HepG2 (cell line): ENCODE measurements at regions not wholly inside any gene's neighbourhood (a gene's known extent, or its start where the extent isn't known, plus 50 kb on each side); places are given as distances from the start of the nearest gene placed in this dataset.

Experiments used
- ATAC-seq: fragments of 200-7000 bp; cut with Tn5 transposase; 3 replicates; pipeline ENCODE4 v1.9.1; 2020; ENCODE audit warnings: mild to moderate bottlenecking, moderate library complexity
- BruUV-seq: library from RNA; stranded (reverse); fragments of 400-500 nt; replicated peaks from 2 replicates; lab custom pipeline; 2021; lab: Mats Ljungman, UMichigan
- CTCF ChIA-PET: fragments of 300-600 bp; formaldehyde crosslinking; extraction: SDS; loops from one replicate; lab custom pipeline; 2021; ENCODE audit warnings: low total read pairs, inconsistent platforms, low intra/inter-chr PET ratio; lab: Yijun Ruan, JAX
- POLR2A ChIA-PET: fragments of 350-600 bp; sonication (Branson Sonifier 250); formaldehyde crosslinking; loops from one replicate; lab custom pipeline; 2020; ENCODE audit warnings: antibody characterized with exemption, inconsistent platforms; lab: Yijun Ruan, JAX
- DNase-seq: peaks from one replicate; pipeline ENCODE4 v3.0.0-alpha.2; 2015; ENCODE audit warnings: low spot score
- FAIRE-seq: peaks from 3 replicates; lab custom pipeline; 2011; peaks lifted over from hg19 to GRCh38; lab: Jason Lieb, UNC
- H2AFZ ChIP-seq: one replicate; pipeline ENCODE4 v1.6.1; 2011; ENCODE audit warnings: low read length, inconsistent platforms
- H3K27ac ChIP-seq: fragments of 300-600 bp; 3 replicates; pipeline ENCODE4 v1.8.0; 2011; ENCODE audit warnings: mixed run types, mild to moderate bottlenecking, mixed read lengths, low read length, inconsistent platforms; ENCODE audit not compliant: insufficient read depth; ENCODE audit errors: extremely low read length
- H3K27me3 ChIP-seq, 2 experiments: fragments of 200-600 bp in 1 of 2; 2 replicates in 1 of 2; 3 replicates in 1 of 2; pipeline versions ENCODE4 v1.6.0 to v1.8.0; 2011; ENCODE audit warnings: low read length in 2 of 2, mild to moderate bottlenecking in 2 of 2, moderate library complexity in 2 of 2, inconsistent platforms in 1 of 2; ENCODE audit not compliant: insufficient read depth in 2 of 2, control insufficient read depth in 1 of 2
- H3K36me3 ChIP-seq, 2 experiments: fragments of 200-600 bp in 1 of 2; replicated peaks in 1 of 2; 2 replicates in 1 of 2; 3 replicates in 1 of 2; pipeline versions ENCODE4 v1.5.1 to v1.8.0; 2011; ENCODE audit warnings: low read length in 2 of 2, inconsistent platforms in 1 of 2; ENCODE audit not compliant: insufficient read depth in 2 of 2, control insufficient read depth in 1 of 2
- H3K4me1 ChIP-seq: 2 replicates; pipeline ENCODE4 v1.5.1; 2012; ENCODE audit warnings: low read length, inconsistent platforms; ENCODE audit not compliant: insufficient read depth
- H3K4me2 ChIP-seq: 2 replicates; pipeline ENCODE4 v1.6.0; 2011; ENCODE audit warnings: low read depth, low read length, inconsistent platforms
- H3K4me3 ChIP-seq, 3 experiments: fragments of 200-600 bp in 1 of 3; sonication (generic), shearing (Covaris generic) in 1 of 3; replicated peaks in 1 of 3; 2 replicates each; pipeline ENCODE4 v1.5.1; 2011 to 2016; ENCODE audit warnings: low read length in 3 of 3, inconsistent platforms in 2 of 3, low read depth in 2 of 3, mild to moderate bottlenecking in 2 of 3, control low read depth in 1 of 3, mixed read lengths in 1 of 3; ENCODE audit not compliant: insufficient read depth in 1 of 3
- H3K79me2 ChIP-seq: one replicate; pipeline ENCODE4 v1.6.1; 2011; ENCODE audit warnings: low read length, inconsistent platforms; ENCODE audit not compliant: insufficient read depth
- H3K9ac ChIP-seq: 2 replicates; pipeline ENCODE4 v1.6.0; 2011; ENCODE audit warnings: mild to moderate bottlenecking, low read depth, low read length, inconsistent platforms; ENCODE audit not compliant: insufficient read depth
- H3K9me3 ChIP-seq: 2 replicates; pipeline ENCODE4 v1.5.1; 2012; ENCODE audit warnings: mild to moderate bottlenecking, low read length
- H4K20me1 ChIP-seq: 2 replicates; pipeline ENCODE4 v1.6.0; 2011; ENCODE audit warnings: inconsistent platforms, mild to moderate bottlenecking, low read length, moderate library complexity; ENCODE audit not compliant: insufficient read depth
- ARNTL ChIP-seq: sonication (generic); formaldehyde crosslinking; IDR thresholded peaks from 2 replicates; pipeline ENCODE4 v1.4.0; 2020; ENCODE audit warnings: mild to moderate bottlenecking, missing genetic modification reagents
- DBP ChIP-seq: sonication (generic); formaldehyde crosslinking; IDR thresholded peaks from 2 replicates; pipeline ENCODE4 v1.4.0; 2020; ENCODE audit warnings: missing genetic modification reagents; ENCODE audit errors: not compliant biosample characterization
- HMG20B ChIP-seq: conservative IDR thresholded peaks from 2 replicates; pipeline ENCODE4 v1.6.1; 2016; ENCODE audit warnings: missing genetic modification reagents, missing compliant biosample characterization
- IKZF1 ChIP-seq: fragments of 450-650 bp; IDR thresholded peaks from 2 replicates; pipeline ENCODE4 v1.7.1; 2016
- TFAP4 ChIP-seq: sonication (generic); IDR thresholded peaks from 2 replicates; pipeline ENCODE4 v1.6.1; 2016; ENCODE audit warnings: low read depth, borderline replicate concordance
- ZNF549 ChIP-seq: sonication (generic); formaldehyde crosslinking; IDR thresholded peaks from 2 replicates; pipeline ENCODE4 v1.5.0; 2020; ENCODE audit warnings: missing genetic modification reagents
- ZNF691 ChIP-seq: sonication (generic); formaldehyde crosslinking; IDR thresholded peaks from 2 replicates; pipeline ENCODE4 v1.4.0; 2020; ENCODE audit warnings: missing genetic modification reagents, low read depth, mild to moderate bottlenecking, borderline replicate concordance
- ZNF709 ChIP-seq: sonication (generic); formaldehyde crosslinking; IDR thresholded peaks from 2 replicates; pipeline ENCODE4 v1.5.0; 2020; ENCODE audit warnings: mild to moderate bottlenecking, missing genetic modification reagents
- WGBS: methylation state at CpG from one replicate; pipeline ENCODE4 v1.1.6; 2017; ENCODE audit warnings: low lambda C conversion rate; 5-methylcytosine and 5-hydroxymethylcytosine counted together
- in situ Hi-C: cut with HindIII; loops from 2 replicates; pipeline ENCODE4 v1.10.0; 2017; ENCODE audit warnings: low pct_unique_long_range_greater_than_20kb; ENCODE audit not compliant: extremely low pct_ligation_motif_present
- intact Hi-C: fragments of 100-400 bp; cut with micrococcal nuclease; formaldehyde crosslinking; loops from one replicate; pipeline ENCODE4 v1.10.0; 2022; ENCODE audit not compliant: unreplicated experiment

GRCh38 chr16:72243621-72244020, 71.7 kb upstream of the PMFBP1 start:
- H3K79me2 ChIP-seq: no peaks in the 10 kb centered on the region
- 86% methylated on average over 5 of the region's 5 CpGs for WGBS
- H3K27ac ChIP-seq: no peak overlapping the region
- intact Hi-C loops: no loop called here
- in situ Hi-C loops: loop anchor here (5.0 kb wide), 1 partner anchor 224 kb away; no protein-coding TSS in a partner anchor
- no peak for DNase-seq
- BruUV-seq: no TSS peak
- H3K9me3 ChIP-seq: no peaks in the 10 kb centered on the region
- H3K4me3 ChIP-seq: no peak overlapping the region
- no peak overlapping the region for H3K9ac ChIP-seq
- TF ChIP-seq ZNF709 (CRISPR knock-in tag) (no peak), ZNF549 (CRISPR knock-in tag) (no peak), IKZF1 (no peak), DBP (CRISPR knock-in tag) (no peak), ARNTL (CRISPR knock-in tag) (no peak), HMG20B (CRISPR knock-in tag) (no peak)
- TF ChIP-seq, all 625 proteins: peak for 0
- Histone ChIP-seq H3K36me3 (no peaks in the 10 kb centered on the region), H3K4me2 (no peak overlapping the region), H2AFZ (no peak overlapping the region), H3K27me3 (no peaks in the 10 kb centered on the region), H3K4me1 (no peaks in the 10 kb centered on the region), H4K20me1 (no peaks in the 10 kb centered on the region)
- ChIA-PET CTCF (no interaction called here), POLR2A (no interaction called here)
- no peak for ATAC-seq
- no peak for FAIRE-seq

- ChIA-PET CTCF (interaction anchor here (2.0 kb wide), 1 partner anchor 225 kb away, joined by 42 read pairs; no protein-coding TSS in a partner anchor), POLR2A (no interaction called here)
- H3K4me2 ChIP-seq: no peak overlapping the region
- no peak for ATAC-seq
- H3K36me3 ChIP-seq: no peaks in the 10 kb centered on the region
- H3K27me3 ChIP-seq: no peaks in the 10 kb centered on the region
- H3K4me3 ChIP-seq: no peak overlapping the region
- H3K79me2 ChIP-seq: no peaks in the 10 kb centered on the region
- 93% methylated on average over 4 of the region's 4 CpGs for WGBS
- no peak overlapping the region for H3K9ac ChIP-seq
- H4K20me1 ChIP-seq: no peaks in the 10 kb centered on the region
- FAIRE-seq: no peak
- H2AFZ ChIP-seq: no peak overlapping the region
- intact Hi-C loops: loop anchor here (1.0 kb wide), 2 partner anchors 158 to 225 kb away; no protein-coding TSS in a partner anchor
- in situ Hi-C loops: loop anchor here (5.0 kb wide), 1 partner anchor 225 kb away; no protein-coding TSS in a partner anchor
- no peak overlapping the region for H3K27ac ChIP-seq
- no peaks in the 10 kb centered on the region for H3K4me1 ChIP-seq
- BruUV-seq: no TSS peak
- DNase-seq: no peak
- no peaks in the 10 kb centered on the region for H3K9me3 ChIP-seq
- TF ChIP-seq TFAP4 (no peak), ZNF691 (no peak)
Observed at GRCh38 chr16:72242757-72243156, 70.8 kb upstream of the PMFBP1 start.
